NCI-H2196 treated with DMSO at 0.1 percent for 48 hours (cell line): ENCODE measurements at regions not wholly inside any gene's neighbourhood (a gene's known extent, or its start where the extent isn't known, plus 50 kb on each side); places are given as distances from the start of the nearest gene placed in this dataset.
"Not testable (repeated sequence)": the region's sequence is repeated elsewhere in the genome, so short reads cannot be mapped to it uniquely, and the experiment has no call there.

Experiments
- DNase-seq: peaks from one replicate; lab custom pipeline; 2025; ENCODE audit not compliant: unreplicated experiment; lab: John Stamatoyannopoulos, UW

- peak; percentile 25 for DNase-seq
Measured at GRCh38 chr2:234203135-234203984, 152.9 kb downstream of the SPP2 start.

GRCh38 chr2:234202601-234203000, 152.1 kb downstream of the SPP2 start:
- DNase-seq, result no peak

DNA sequence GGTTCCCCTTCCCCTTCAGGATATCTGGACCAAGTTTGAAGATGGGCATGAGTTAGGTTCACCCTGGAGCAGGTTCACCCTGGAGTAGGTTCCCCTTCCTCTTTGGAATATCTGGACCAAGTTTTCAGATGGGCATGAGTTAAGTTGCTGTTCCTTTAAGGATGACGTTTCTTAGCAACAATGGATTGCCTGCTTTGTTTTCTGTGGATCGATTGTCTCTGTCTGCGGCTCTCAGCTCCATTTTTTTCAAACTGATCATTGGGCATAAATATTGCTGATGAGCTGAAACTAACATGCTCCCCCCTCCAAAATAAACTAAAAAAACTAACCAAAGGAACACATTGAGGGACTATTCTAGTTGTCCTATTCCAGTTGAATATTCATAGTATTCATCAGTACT, 149.5 kb downstream of the SPP2 start:
- no peak for DNase-seq

DNA sequence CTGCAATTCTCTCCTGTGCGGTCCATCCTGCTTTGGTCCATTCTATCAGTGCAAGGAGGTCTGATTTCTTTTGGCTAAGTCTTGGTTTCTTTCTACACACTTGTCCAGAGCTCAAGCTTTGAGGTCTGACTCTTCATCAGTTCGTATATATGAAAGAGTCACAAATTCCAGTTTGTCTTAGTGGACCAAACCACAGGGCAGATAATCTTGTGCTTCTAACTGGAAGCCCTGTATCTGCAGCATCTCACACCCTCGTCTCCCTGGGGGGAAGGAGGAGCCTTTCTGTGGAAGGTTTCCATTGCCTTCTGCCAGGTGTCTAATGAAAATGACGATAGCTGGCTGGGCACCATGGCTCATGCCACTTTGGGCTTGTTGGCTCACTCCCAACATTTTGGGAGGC, 148.5 kb downstream of the SPP2 start:
- DNase-seq, result no peak

DNA sequence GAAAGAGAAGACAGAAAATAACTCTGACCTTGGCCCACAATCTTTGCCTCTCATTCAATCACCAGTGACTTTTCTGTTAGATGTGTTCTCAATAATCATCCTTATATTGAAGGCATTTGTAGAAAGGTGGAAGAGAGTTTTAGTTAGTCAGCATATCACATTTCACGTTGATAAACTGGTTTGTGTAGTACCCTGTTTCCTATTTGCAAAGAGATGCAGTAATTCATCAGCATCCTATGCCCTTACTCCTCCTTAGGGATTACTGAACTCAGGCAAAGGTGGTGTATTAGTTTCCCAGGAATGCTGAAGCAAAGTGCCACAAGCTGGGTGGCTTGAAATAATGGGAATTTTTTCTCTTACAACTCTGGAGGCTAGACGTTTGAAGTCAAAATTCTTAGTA, 145.0 kb downstream of the SPP2 start:
- DNase-seq, result no peak

GRCh38 chr2:234193977-234194563, 143.6 kb downstream of the SPP2 start:
- no peak for DNase-seq

- DNase-seq, result peak; percentile 66
Measured at GRCh38 chr2:234191819-234192407, 141.4 kb downstream of the SPP2 start.

- DNase-seq, result no peak
Measured at GRCh38 chr2:234189786-234190300, 139.3 kb downstream of the SPP2 start.

DNA sequence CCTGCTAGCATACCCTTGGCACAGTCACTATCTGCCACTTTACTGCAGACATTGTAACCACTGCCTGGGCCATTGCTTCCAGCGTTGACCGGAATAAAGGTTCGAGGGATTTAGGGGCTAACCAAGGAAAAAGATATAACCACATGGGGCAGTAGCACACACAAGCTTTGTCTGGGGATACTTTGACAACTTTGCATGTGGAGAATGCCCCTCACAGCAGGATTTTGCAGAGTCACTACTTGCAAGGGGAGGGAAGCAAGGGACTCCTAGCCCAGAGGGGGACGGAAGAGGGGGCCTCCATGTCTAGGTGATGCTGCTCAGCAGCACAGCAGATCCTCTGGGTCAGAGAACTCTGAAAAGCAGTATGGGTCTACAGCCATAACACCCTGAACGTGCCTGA, 138.7 kb downstream of the SPP2 start:
- no peak for DNase-seq

GRCh38 chr2:234187646-234188174, 137.2 kb downstream of the SPP2 start:
- no peak for DNase-seq

GRCh38 chr2:234181121-234181520, 130.6 kb downstream of the SPP2 start:
- no peak for DNase-seq

GRCh38 chr2:234179031-234179363, 128.5 kb downstream of the SPP2 start:
- no peak for DNase-seq

GRCh38 chr2:234178330-234179030, 128.0 kb downstream of the SPP2 start:
- DNase-seq, result no peak

DNA sequence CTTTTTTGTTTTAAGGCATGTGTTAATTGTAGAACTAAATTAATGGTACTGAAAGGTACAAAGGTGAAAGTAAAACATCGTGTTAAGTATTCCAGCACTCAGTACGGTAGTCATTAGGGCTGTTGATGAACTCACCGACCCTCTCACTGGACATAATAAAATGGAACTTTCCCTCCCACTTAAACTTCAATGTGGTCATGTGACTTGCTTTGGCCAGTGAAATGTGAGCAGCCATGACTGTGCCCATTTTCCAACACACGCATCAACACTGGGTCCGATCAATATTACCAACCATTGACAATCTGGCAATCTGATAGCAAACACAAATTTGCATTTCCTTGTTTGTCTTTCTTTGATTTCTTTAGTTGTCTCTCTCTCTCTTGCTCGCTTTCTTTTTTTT, 125.1 kb downstream of the SPP2 start:
- no peak for DNase-seq

DNA sequence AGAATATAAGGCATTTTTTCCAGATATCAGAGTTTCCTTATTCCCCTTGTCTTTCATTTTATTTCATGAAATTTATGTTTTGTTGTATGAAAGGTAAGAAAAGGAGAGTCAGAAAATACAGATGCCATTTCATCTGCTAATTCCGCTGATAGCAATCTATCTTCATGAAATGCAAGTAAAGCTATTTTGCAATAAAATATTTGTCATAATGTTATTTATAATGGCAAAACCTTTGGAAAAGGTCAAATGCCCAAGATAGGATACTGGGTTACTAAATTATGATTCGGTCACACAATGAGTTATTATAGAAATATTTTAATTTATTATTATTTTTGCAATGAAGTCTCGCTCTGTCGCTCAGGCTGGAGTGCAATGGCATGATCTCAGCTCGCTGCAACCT, 124.2 kb downstream of the SPP2 start:
- DNase-seq, result no peak

DNA sequence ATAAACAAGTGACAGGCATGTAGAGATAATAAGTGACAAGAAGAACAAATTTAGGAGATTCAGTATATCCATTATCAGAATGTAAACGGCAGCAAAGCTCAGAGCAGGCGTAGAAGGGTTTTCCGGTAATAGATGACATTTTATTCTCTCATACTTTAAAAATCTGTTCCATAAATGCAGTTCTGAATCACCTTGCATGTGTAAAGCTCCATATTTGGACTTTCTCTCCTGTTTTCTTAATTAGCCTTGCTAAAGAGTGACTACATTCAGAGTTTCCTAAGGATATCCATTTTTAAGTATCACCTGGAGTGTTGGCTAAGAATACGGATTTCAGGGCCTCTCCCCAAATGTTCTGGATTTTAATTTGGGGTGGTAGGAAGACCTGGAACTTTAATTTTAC, 122.0 kb downstream of the SPP2 start:
- DNase-seq, result no peak

GRCh38 chr2:234172066-234172465, 121.6 kb downstream of the SPP2 start:
- DNase-seq, result no peak

DNA sequence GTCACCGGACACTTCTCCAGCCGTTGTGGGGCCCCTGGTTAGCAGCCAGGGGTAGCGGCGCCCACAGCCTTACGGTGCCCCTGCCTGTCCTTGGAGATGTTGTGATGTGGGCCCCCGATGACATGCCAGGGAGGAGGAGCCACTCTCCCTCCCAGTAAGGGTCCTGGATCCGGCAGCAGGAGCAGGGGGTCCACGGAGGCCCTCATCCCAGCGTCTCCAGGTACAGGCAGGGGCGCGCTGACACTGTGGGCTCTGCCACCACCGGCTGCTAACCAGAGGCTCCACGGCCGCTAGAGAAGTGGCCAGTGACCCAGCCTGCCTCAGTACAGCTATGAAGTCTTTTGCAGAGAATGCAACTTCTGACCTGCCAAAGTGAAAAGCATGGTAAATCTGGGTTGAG, 121.2 kb downstream of the SPP2 start:
- no peak for DNase-seq

DNA sequence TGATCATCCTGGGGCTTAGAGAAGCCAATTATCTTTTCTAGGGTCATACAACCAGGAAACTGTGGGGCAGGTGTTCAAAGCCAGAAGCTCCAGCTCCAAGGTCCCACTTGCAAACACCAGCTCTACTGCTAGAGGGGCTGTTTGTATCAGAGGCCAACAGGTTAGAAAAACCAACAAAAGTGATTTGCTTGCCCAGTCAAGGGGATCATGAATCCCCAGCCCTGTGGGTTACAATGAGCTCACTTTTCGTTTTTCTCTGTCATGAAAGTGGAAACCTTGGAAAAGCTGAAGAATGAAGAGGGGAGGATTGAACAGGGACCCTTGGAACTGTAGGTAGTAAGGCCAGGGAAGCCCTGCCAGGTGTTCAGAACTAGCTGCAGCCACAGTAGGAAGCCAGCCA, 119.2 kb downstream of the SPP2 start:
- DNase-seq, result no peak

GRCh38 chr2:234168605-234169570, 118.4 kb downstream of the SPP2 start:
- DNase-seq, result not testable (repeated sequence)
